ENCODE measurements at regions not wholly inside any gene's neighbourhood (a gene's known extent, or its start where the extent isn't known, plus 50 kb on each side); places are given as distances from the start of the nearest gene placed in this dataset.

GRCh38 chr6:14984519-14984853 is 261.4 kb upstream of the JARID2 start:
- no peak for DNase-seq (ENCODE audit: low spot score)
- ChIA-PET CTCF (no interaction called here), POLR2A (no interaction called here)
- H3K36me3 Mint-ChIP-seq = peaks cover 8% of the 10 kb centered on the region
- H3K4me3 Mint-ChIP-seq = no peak overlapping the region
- no peaks in the 10 kb centered on the region for H3K27me3 Mint-ChIP-seq (ENCODE audit: low read depth)
- peaks cover 22% of the 10 kb centered on the region for H3K4me1 Mint-ChIP-seq
- H3K27ac Mint-ChIP-seq = no peak overlapping the region
- no peaks in the 10 kb centered on the region for H3K9me3 Mint-ChIP-seq
- TF ChIP-seq, protein P1, sequence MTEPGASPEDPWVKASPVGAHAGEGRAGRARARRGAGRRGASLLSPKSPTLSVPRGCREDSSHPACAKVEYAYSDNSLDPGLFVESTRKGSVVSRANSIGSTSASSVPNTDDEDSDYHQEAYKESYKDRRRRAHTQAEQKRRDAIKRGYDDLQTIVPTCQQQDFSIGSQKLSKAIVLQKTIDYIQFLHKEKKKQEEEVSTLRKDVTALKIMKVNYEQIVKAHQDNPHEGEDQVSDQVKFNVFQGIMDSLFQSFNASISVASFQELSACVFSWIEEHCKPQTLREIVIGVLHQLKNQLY (CRISPR knock-in tag; IDR thresholded peaks at IDR 0.05) = no peak
- TF ChIP-seq TEAD1 (CRISPR knock-in tag; IDR thresholded peaks at IDR 0.05) = no peak
- no peak for TF ChIP-seq ELF4 (CRISPR knock-in tag; IDR thresholded peaks at IDR 0.05; ENCODE audit: low read depth)
- TF ChIP-seq FOXP1 (CRISPR knock-in tag; IDR thresholded peaks at IDR 0.05; ENCODE audit: borderline replicate concordance) = no peak
- TF ChIP-seq FOXP4 (CRISPR knock-in tag; IDR thresholded peaks at IDR 0.05) = no peak
- TF ChIP-seq ZNF232 (CRISPR knock-in tag; IDR thresholded peaks at IDR 0.05) = no peak
- no peak for TF ChIP-seq TCF7 (CRISPR knock-in tag; IDR thresholded peaks at IDR 0.05; ENCODE audit: low read depth)
- ATAC-seq = no peak

DNA sequence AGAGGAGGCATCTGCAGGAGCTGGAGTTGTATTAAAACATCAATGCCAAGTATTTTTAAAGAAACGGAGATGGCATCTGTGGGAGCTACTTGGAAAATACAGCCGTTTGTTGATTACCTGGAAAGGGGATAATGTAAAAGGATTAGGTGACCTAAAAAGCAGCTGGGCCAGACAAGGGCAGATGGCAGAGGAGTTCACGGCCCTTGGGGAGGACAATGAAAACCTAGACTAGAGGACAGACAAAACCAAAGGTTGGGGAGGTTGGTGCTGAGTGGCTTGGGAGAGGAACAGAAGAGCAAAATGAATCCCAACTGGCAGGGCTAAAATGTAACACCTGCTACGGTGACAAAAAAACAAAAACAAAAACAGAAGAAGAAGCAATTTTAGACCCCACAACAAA is 260.5 kb upstream of the JARID2 start:
- Mint-ChIP-seq H3K4me3 (no peak overlapping the region), H3K9me3 (no peaks in the 10 kb centered on the region), H3K27me3 (ENCODE audit: low read depth) (no peaks in the 10 kb centered on the region), H3K27ac (no peak overlapping the region), H3K36me3 (peaks cover 5% of the 10 kb centered on the region), H3K4me1 (peaks cover 22% of the 10 kb centered on the region)
- ATAC-seq = no peak
- POLR2A ChIA-PET = no interaction called here
- TF ChIP-seq, protein P2, sequence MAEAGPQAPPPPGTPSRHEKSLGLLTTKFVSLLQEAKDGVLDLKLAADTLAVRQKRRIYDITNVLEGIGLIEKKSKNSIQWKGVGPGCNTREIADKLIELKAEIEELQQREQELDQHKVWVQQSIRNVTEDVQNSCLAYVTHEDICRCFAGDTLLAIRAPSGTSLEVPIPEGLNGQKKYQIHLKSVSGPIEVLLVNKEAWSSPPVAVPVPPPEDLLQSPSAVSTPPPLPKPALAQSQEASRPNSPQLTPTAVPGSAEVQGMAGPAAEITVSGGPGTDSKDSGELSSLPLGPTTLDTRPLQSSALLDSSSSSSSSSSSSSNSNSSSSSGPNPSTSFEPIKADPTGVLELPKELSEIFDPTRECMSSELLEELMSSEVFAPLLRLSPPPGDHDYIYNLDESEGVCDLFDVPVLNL (CRISPR knock-in tag; IDR thresholded peaks at IDR 0.05; ENCODE audit: borderline replicate concordance, low read depth) = no peak
- no peak for TF ChIP-seq FOXK1 (CRISPR knock-in tag; IDR thresholded peaks at IDR 0.05)
- no peak for TF ChIP-seq ZNF263 (CRISPR knock-in tag; IDR thresholded peaks at IDR 0.05; ENCODE audit: low read depth)
- CTCF ChIA-PET = no interaction called here
- no peak for DNase-seq (ENCODE audit: low spot score)

DNA sequence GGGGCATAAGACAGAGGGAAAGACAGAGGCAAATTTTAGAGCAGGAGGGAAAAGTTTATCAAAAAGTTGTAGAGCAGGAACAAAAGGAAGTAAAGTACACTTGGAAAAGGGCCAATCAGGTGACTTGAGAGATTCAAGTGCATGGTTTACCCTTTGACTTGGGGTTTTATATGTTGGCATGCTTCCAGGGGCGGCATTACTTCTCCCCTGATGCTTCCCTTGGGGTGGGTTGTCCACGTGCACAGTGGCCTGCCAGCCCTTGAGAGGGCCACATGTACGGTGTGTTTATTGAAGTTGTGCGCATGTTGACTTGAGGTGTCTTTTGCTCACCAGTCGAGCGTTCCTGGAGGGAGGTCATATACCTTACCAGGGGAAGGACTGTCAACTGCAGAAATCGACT is 259.5 kb upstream of the JARID2 start:
- Mint-ChIP-seq H3K27me3 (ENCODE audit: low read depth) (no peaks in the 10 kb centered on the region), H3K4me1 (peaks cover 22% of the 10 kb centered on the region), H3K9me3 (no peaks in the 10 kb centered on the region), H3K36me3 (peaks cover 5% of the 10 kb centered on the region), H3K27ac (peak overlapping the region; percentile 7; the same call in 1 of the 2 replicates), H3K4me3 (no peak overlapping the region)
- ChIA-PET CTCF (no interaction called here), POLR2A (no interaction called here)
- DNase-seq (ENCODE audit: low spot score) (no peak), ATAC-seq (no peak)
- TF ChIP-seq, protein P3, sequence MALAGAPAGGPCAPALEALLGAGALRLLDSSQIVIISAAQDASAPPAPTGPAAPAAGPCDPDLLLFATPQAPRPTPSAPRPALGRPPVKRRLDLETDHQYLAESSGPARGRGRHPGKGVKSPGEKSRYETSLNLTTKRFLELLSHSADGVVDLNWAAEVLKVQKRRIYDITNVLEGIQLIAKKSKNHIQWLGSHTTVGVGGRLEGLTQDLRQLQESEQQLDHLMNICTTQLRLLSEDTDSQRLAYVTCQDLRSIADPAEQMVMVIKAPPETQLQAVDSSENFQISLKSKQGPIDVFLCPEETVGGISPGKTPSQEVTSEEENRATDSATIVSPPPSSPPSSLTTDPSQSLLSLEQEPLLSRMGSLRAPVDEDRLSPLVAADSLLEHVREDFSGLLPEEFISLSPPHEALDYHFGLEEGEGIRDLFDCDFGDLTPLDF (CRISPR knock-in tag; IDR thresholded peaks at IDR 0.05) = no peak
- TF ChIP-seq ZNF671 (CRISPR knock-in tag; IDR thresholded peaks at IDR 0.05) (no peak), NR1H2 (CRISPR knock-in tag; IDR thresholded peaks at IDR 0.05) (no peak), MYBL2 (CRISPR knock-in tag; IDR thresholded peaks at IDR 0.05) (no peak), SMAD3 (CRISPR knock-in tag; IDR thresholded peaks at IDR 0.05; ENCODE audit: borderline replicate concordance) (no peak), MXD4 (CRISPR knock-in tag; IDR thresholded peaks at IDR 0.05; ENCODE audit: borderline replicate concordance) (no peak), TEAD1 (CRISPR knock-in tag; IDR thresholded peaks at IDR 0.05) (no peak), GTF2I (CRISPR knock-in tag; conservative IDR thresholded peaks at IDR 0.05) (no peak), SP1 (CRISPR knock-in tag; conservative IDR thresholded peaks at IDR 0.05) (no peak), CTCF (IDR thresholded peaks at IDR 0.05) (no peak), NR3C1 (CRISPR knock-in tag; conservative IDR thresholded peaks at IDR 0.05; ENCODE audit: low read depth) (no peak), FOXK1 (CRISPR knock-in tag; IDR thresholded peaks at IDR 0.05) (no peak)
- TF ChIP-seq, protein P4, sequence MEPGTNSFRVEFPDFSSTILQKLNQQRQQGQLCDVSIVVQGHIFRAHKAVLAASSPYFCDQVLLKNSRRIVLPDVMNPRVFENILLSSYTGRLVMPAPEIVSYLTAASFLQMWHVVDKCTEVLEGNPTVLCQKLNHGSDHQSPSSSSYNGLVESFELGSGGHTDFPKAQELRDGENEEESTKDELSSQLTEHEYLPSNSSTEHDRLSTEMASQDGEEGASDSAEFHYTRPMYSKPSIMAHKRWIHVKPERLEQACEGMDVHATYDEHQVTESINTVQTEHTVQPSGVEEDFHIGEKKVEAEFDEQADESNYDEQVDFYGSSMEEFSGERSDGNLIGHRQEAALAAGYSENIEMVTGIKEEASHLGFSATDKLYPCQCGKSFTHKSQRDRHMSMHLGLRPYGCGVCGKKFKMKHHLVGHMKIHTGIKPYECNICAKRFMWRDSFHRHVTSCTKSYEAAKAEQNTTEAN (CRISPR knock-in tag; IDR thresholded peaks at IDR 0.05) = no peak
- TF ChIP-seq, protein P5, sequence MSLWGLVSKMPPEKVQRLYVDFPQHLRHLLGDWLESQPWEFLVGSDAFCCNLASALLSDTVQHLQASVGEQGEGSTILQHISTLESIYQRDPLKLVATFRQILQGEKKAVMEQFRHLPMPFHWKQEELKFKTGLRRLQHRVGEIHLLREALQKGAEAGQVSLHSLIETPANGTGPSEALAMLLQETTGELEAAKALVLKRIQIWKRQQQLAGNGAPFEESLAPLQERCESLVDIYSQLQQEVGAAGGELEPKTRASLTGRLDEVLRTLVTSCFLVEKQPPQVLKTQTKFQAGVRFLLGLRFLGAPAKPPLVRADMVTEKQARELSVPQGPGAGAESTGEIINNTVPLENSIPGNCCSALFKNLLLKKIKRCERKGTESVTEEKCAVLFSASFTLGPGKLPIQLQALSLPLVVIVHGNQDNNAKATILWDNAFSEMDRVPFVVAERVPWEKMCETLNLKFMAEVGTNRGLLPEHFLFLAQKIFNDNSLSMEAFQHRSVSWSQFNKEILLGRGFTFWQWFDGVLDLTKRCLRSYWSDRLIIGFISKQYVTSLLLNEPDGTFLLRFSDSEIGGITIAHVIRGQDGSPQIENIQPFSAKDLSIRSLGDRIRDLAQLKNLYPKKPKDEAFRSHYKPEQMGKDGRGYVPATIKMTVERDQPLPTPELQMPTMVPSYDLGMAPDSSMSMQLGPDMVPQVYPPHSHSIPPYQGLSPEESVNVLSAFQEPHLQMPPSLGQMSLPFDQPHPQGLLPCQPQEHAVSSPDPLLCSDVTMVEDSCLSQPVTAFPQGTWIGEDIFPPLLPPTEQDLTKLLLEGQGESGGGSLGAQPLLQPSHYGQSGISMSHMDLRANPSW (CRISPR knock-in tag; conservative IDR thresholded peaks at IDR 0.05; ENCODE audit: low read depth) = no peak
